WERI-Rb-1 (cell line): ENCODE measurements at regions not wholly inside any gene's neighbourhood (a gene's known extent, or its start where the extent isn't known, plus 50 kb on each side); places are given as distances from the start of the nearest gene placed in this dataset.
"Not testable (repeated sequence)": the region's sequence is repeated elsewhere in the genome, so short reads cannot be mapped to it uniquely, and the experiment has no call there.

Source experiments
- DNase-seq: peaks from one replicate; pipeline ENCODE4 v3.0.0-alpha.2; 2020
- H3K27ac ChIP-seq: fragments of 250-450 bp; sonication (Bioruptor Pico); 2 replicates; pipeline ENCODE4 v1.5.1; 2020; ENCODE audit warnings: mild to moderate bottlenecking, moderate library complexity
- H3K27me3 ChIP-seq: fragments of 250-450 bp; sonication (Bioruptor Pico); 2 replicates; pipeline ENCODE4 v1.5.1; 2021; ENCODE audit warnings: mild to moderate bottlenecking, low read depth, moderate library complexity; ENCODE audit not compliant: insufficient read depth, severe bottlenecking
- H3K36me3 ChIP-seq: fragments of 250-450 bp; sonication (Bioruptor Pico); 2 replicates; pipeline ENCODE4 v1.5.1; 2020; ENCODE audit warnings: mild to moderate bottlenecking, moderate library complexity
- H3K4me3 ChIP-seq: 2 replicates; pipeline ENCODE4 v1.5.1; 2011; ENCODE audit warnings: low read depth, mild to moderate bottlenecking, control low read depth, low read length
- H3K9me3 ChIP-seq: fragments of 250-450 bp; sonication (Bioruptor Pico); 2 replicates; pipeline ENCODE4 v1.5.1; 2021; ENCODE audit warnings: mild to moderate bottlenecking, moderate library complexity; ENCODE audit not compliant: severe bottlenecking

DNA sequence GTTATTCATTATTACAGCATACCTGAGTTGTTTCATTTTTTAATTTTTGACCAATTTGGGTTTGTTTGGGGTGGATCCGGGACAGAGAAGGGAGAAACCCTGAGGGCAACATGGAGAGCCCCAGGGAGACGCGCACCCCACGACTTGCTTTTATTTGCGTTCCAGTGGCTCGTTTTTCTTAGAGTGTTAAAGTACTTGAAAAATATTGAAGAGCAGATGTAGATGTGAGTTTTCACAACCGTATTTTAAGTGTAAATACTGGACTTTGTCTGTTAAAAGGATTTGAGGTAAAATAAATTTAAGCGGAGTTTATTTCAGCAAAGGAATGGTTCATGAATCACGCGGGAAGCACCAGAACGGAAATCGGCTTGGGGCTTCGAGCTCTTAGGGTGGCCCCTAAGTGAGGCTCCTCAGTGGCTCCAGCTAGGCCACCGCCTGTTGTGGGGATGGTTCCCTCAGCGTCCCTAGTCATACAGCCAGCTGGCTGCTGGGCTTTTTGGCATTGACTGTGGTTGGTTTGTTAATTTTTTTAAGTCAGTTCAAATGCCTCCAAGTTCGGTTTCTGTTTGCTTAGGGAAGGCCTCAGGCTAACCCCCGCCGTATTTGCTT is 344.0 kb downstream of the CACNA1B start:
- not testable (repeated sequence) for H3K27me3 ChIP-seq, DNase-seq, H3K4me3 ChIP-seq, H3K36me3 ChIP-seq, H3K27ac ChIP-seq, H3K9me3 ChIP-seq

DNA sequence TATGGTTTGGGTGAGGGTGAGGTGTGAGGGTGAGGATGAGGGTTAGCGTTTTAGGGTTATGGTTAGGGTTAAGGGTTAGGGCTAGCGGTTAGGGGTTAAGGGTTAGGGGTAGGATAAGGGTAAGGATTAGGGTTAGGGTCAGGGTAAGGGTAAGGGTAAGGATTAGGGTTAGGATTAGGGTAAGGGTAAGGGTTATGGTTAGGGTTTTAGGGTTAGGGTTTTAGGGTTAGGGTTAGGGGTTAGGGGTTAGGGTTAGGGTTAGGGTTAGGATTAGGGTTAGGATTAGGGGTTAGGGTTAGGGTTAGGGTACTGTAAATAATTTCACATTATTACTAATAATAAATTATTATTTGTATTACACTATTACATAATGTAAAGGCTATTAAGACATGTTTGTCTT is 359.5 kb downstream of the CACNA1B start:
- H3K27me3 ChIP-seq, H3K9me3 ChIP-seq, DNase-seq, H3K4me3 ChIP-seq, H3K36me3 ChIP-seq, H3K27ac ChIP-seq: not testable (repeated sequence)

DNA sequence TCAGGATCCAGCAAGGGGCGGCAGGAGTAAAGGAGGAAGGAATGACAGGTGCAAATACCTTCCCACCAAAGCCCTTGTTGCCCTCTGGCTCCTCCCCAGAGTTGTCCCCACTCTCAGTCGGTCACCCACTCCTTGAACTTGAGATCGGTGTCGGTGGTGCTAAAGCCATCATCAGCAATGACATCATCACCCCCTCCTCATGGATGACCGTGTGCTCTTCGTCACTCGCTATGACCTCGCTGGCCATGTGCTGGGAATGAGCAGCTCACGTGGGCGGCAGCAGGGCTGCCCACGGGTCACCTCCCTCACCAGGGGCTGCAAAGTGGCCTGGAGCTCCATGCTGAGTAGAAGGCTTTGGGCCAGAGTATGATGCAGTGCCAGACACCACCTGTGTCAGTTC is 405.3 kb downstream of the CACNA1B start:
- H3K27me3 ChIP-seq, H3K4me3 ChIP-seq, DNase-seq, H3K27ac ChIP-seq, H3K9me3 ChIP-seq, H3K36me3 ChIP-seq: not testable (repeated sequence)
